ENCODE measurements at regions not wholly inside any gene's neighbourhood (a gene's known extent, or its start where the extent isn't known, plus 50 kb on each side); places are given as distances from the start of the nearest gene placed in this dataset.

DNA sequence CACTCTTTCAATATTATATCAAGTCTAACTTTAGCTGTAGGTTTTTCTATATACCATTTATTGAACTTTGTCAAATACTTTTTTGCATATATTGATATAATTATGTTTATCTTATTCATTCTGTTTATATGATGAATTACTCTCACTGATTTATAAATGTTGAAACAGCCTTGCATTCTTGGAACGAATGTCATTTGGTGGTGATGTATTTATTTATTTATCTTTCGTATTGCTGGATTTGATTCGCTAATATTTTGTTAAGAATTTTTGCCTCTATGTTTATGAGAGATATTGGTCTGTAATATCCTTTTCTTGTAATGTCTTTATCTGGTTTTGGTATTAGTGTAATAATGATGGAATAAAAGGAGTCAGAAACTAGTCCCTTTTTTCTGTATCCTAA is 563.9 kb downstream of the ANXA1 start:
- TF ChIP-seq POLR2AphosphoS5 (IDR thresholded peaks at IDR 0.05; ENCODE audit: low read depth, low read length) = no peak
- TF ChIP-seq, protein P1, sequence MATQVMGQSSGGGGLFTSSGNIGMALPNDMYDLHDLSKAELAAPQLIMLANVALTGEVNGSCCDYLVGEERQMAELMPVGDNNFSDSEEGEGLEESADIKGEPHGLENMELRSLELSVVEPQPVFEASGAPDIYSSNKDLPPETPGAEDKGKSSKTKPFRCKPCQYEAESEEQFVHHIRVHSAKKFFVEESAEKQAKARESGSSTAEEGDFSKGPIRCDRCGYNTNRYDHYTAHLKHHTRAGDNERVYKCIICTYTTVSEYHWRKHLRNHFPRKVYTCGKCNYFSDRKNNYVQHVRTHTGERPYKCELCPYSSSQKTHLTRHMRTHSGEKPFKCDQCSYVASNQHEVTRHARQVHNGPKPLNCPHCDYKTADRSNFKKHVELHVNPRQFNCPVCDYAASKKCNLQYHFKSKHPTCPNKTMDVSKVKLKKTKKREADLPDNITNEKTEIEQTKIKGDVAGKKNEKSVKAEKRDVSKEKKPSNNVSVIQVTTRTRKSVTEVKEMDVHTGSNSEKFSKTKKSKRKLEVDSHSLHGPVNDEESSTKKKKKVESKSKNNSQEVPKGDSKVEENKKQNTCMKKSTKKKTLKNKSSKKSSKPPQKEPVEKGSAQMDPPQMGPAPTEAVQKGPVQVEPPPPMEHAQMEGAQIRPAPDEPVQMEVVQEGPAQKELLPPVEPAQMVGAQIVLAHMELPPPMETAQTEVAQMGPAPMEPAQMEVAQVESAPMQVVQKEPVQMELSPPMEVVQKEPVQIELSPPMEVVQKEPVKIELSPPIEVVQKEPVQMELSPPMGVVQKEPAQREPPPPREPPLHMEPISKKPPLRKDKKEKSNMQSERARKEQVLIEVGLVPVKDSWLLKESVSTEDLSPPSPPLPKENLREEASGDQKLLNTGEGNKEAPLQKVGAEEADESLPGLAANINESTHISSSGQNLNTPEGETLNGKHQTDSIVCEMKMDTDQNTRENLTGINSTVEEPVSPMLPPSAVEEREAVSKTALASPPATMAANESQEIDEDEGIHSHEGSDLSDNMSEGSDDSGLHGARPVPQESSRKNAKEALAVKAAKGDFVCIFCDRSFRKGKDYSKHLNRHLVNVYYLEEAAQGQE (IDR thresholded peaks at IDR 0.05; ENCODE audit: insufficient read depth in 1 of 2, low read depth in 2 of 2, low read length in 2 of 2) = no peak
- no peak for TF ChIP-seq TAF1 (IDR thresholded peaks at IDR 0.05; ENCODE audit: borderline replicate concordance, insufficient read depth, low read length)
- no peak for TF ChIP-seq SIN3A (IDR thresholded peaks at IDR 0.05; ENCODE audit: borderline replicate concordance, insufficient read depth, low read length)
- no peak for TF ChIP-seq FOXP2 (optimal IDR thresholded peaks at IDR 0.05; ENCODE audit: borderline replicate concordance, extremely low read depth, extremely low read length, insufficient read depth)

DNA sequence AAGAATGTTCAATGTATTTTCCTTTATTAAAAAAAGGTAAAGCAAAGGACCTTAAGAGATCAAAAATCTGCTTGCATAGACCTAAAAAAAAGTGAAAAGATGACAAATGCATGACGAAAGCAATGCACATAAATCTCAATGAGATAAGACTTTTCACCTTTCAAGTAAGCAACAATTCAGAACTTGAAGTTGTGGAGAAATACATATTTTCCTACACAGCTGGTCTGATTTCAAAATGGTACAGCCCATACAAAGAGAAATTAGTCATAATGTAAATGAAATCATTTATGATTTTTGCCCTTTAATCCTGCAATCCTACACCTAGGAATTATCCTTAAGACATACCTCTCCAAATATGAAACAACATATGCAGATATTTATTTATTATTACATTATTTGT is 568.0 kb downstream of the ANXA1 start:
- no peak for TF ChIP-seq SIN3A (IDR thresholded peaks at IDR 0.05; ENCODE audit: borderline replicate concordance, insufficient read depth, low read length)
- no peak for TF ChIP-seq TAF1 (IDR thresholded peaks at IDR 0.05; ENCODE audit: borderline replicate concordance, insufficient read depth, low read length)
- TF ChIP-seq FOXP2 (optimal IDR thresholded peaks at IDR 0.05; ENCODE audit: borderline replicate concordance, extremely low read depth, extremely low read length, insufficient read depth) = no peak
- TF ChIP-seq POLR2AphosphoS5 (IDR thresholded peaks at IDR 0.05; ENCODE audit: low read depth, low read length) = no peak
- TF ChIP-seq, protein P1 (IDR thresholded peaks at IDR 0.05; ENCODE audit: insufficient read depth in 1 of 2, low read depth in 2 of 2, low read length in 2 of 2) = no peak

DNA sequence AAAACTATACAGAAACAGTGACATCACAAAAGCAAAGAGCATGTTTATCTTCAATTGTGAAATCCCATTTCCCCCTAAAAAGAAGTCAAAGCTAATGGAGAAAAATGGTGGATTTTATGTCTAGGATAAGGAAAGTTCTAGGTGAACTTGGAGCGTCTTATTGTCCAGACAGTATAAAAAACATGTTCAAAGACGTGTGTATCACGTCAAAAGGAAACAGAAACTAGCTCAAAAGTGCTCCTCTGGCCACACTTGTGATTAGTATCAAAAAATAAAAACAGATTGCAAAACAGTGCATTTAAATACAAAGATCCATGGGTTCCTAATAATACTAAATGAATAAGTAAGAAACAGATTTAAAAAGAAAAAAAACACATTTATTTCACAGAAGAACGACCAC is 568.9 kb downstream of the ANXA1 start:
- TF ChIP-seq SIN3A (IDR thresholded peaks at IDR 0.05; ENCODE audit: borderline replicate concordance, insufficient read depth, low read length) (no peak), POLR2AphosphoS5 (IDR thresholded peaks at IDR 0.05; ENCODE audit: low read depth, low read length) (no peak), TAF1 (IDR thresholded peaks at IDR 0.05; ENCODE audit: borderline replicate concordance, insufficient read depth, low read length) (no peak), FOXP2 (optimal IDR thresholded peaks at IDR 0.05; ENCODE audit: borderline replicate concordance, extremely low read depth, extremely low read length, insufficient read depth) (no peak)
- TF ChIP-seq, protein P1 (IDR thresholded peaks at IDR 0.05; ENCODE audit: insufficient read depth in 1 of 2, low read depth in 2 of 2, low read length in 2 of 2) = no peak

DNA sequence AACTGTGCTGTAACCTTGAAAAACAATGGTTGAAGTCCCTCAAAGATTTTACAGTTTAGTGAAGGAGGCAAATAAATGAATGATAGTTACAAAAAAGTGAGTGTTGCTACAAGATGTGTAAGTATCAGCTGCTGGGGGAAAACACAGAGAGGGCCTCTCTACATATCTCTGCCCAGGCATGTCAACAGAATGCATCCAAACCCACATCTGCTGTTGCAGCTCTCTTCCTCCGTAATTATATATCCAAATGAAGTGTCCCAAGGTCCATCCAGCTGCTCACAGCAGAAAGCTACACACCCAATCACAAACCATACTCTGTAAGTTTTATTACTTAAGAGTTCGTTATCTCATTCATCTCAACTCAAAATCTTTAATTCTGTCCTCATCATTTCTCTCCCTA is 584.6 kb downstream of the ANXA1 start:
- TF ChIP-seq POLR2AphosphoS5 (IDR thresholded peaks at IDR 0.05; ENCODE audit: low read depth, low read length) (no peak), FOXP2 (optimal IDR thresholded peaks at IDR 0.05; ENCODE audit: borderline replicate concordance, extremely low read depth, extremely low read length, insufficient read depth) (no peak), SIN3A (IDR thresholded peaks at IDR 0.05; ENCODE audit: borderline replicate concordance, insufficient read depth, low read length) (no peak)

DNA sequence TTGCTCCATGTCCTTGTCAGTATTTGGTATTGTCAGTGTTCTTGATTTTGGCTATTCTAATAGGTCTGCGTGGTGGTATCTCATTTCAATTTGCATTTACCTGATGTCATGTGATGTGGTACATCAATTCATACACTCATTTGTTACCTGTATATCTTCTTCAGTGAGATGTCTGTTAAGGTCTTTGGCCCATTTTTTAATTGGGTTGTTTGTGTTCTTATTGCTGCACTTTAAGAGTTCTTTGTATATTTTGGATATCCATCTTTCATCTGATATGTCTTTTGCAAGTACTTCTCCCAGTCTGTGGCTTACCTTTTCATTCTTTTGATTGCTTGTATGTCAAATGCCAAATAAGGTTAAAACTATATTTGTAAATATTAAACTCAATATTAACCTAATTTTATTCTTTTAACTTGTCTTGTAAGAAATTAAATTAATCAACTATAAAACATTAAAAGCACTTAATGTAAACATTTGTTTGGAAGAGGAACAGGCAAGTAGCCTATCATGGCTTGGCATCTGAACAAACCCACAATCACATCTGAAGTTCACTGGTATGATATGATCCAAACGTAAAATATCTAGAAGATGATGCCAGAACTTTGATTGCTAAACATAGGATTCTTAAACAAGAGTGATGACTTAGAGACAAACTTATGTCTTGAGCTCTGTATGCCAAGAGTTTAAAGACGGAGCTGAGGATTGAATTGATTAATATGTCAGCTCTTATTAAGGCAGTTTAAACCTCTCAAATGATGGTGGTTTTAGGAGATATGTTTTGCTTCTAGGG is 587.3 kb downstream of the ANXA1 start:
- TF ChIP-seq SIN3A (IDR thresholded peaks at IDR 0.05; ENCODE audit: borderline replicate concordance, insufficient read depth, low read length) = no peak
- TF ChIP-seq POLR2AphosphoS5 (IDR thresholded peaks at IDR 0.05; ENCODE audit: low read depth, low read length) = no peak
- no peak for TF ChIP-seq TAF1 (IDR thresholded peaks at IDR 0.05; ENCODE audit: borderline replicate concordance, insufficient read depth, low read length)
- no peak for TF ChIP-seq FOXP2 (optimal IDR thresholded peaks at IDR 0.05; ENCODE audit: borderline replicate concordance, extremely low read depth, extremely low read length, insufficient read depth)
- TF ChIP-seq, protein P1 (IDR thresholded peaks at IDR 0.05; ENCODE audit: insufficient read depth in 1 of 2, low read depth in 2 of 2, low read length in 2 of 2) = no peak

Data from PFSK-1 (cell line).